SK-N-SH (cell line): ENCODE measurements at regions not wholly inside any gene's neighbourhood (a gene's known extent, or its start where the extent isn't known, plus 50 kb on each side); places are given as distances from the start of the nearest gene placed in this dataset.

Experiments
- CTCF ChIA-PET: fragments of 300-600, 350-600 bp; formaldehyde crosslinking; extraction: SDS; loops from one replicate; lab custom pipeline; 2021; lab: Yijun Ruan, JAX
- POLR2A ChIA-PET: fragments of 350-600 bp; sonication (Branson Sonifier 250); formaldehyde crosslinking; extraction: SDS; loops from one replicate; lab custom pipeline; 2020; ENCODE audit warnings: antibody characterized with exemption, inconsistent platforms; lab: Yijun Ruan, JAX
- DNase-seq: peaks from one replicate; pipeline ENCODE4 v3.0.0; 2012
- H2AFZ ChIP-seq: fragments of 200-600 bp; sonication (generic); 2 replicates; pipeline ENCODE4 v1.8.1; 2016; ENCODE audit warnings: antibody characterized with exemption, mild to moderate bottlenecking, low read depth
- H3F3A ChIP-seq: fragments of 200-600 bp; sonication (generic); replicated peaks from 2 replicates; pipeline ENCODE3; 2016; ENCODE audit warnings: antibody characterized with exemption, mild to moderate bottlenecking; ENCODE audit not compliant: insufficient read depth
- H3K27ac ChIP-seq, 2 experiments: fragments of 200-500 bp in 1 of 2; fragments of 200-600 bp in 1 of 2; sonication (Bioruptor generic) in 1 of 2; sonication (generic), shearing (Covaris generic) in 1 of 2; 2 replicates each; pipeline versions ENCODE4 v1.5.1 to v1.6.1; 2014 to 2016; ENCODE audit warnings: low read depth in 2 of 2, inconsistent platforms in 1 of 2, low read length in 1 of 2, mild to moderate bottlenecking in 1 of 2, mixed read lengths in 1 of 2
- H3K27me3 ChIP-seq: fragments of 200-600 bp; sonication (generic), shearing (Covaris generic); 2 replicates; pipeline ENCODE4 v1.6.1; 2016; ENCODE audit warnings: mixed run types; ENCODE audit not compliant: insufficient read depth
- H3K36me3 ChIP-seq, 2 experiments: fragments of 200-500 bp in 1 of 2; fragments of 200-600 bp in 1 of 2; sonication (Bioruptor generic) in 1 of 2; sonication (generic) in 1 of 2; replicated peaks in 1 of 2; 2 replicates each; pipeline versions ENCODE3 to v1.5.1; 2014 to 2016; ENCODE audit warnings: low read length in 1 of 2, mild to moderate bottlenecking in 1 of 2; ENCODE audit not compliant: insufficient read depth in 2 of 2, control insufficient read depth in 1 of 2
- H3K4me1 ChIP-seq, 2 experiments: fragments of 200-500 bp in 1 of 2; fragments of 200-600 bp in 1 of 2; sonication (Bioruptor generic) in 1 of 2; sonication (generic), shearing (Covaris generic) in 1 of 2; 2 replicates each; pipeline versions ENCODE4 v1.5.1 to v1.6.1; 2014 to 2016; ENCODE audit warnings: low read depth in 1 of 2, low read length in 1 of 2, mixed run types in 1 of 2; ENCODE audit not compliant: insufficient read depth in 2 of 2, control insufficient read depth in 1 of 2
- H3K4me2 ChIP-seq: fragments of 200-600 bp; sonication (generic), shearing (Covaris generic); 2 replicates; pipeline ENCODE4 v1.6.1; 2017; ENCODE audit warnings: mixed run types
- H3K4me3 ChIP-seq, 2 experiments: fragments of 200-500 bp in 1 of 2; fragments of 200-600 bp in 1 of 2; sonication (Bioruptor generic) in 1 of 2; sonication (generic), shearing (Covaris generic) in 1 of 2; 2 replicates each; pipeline versions ENCODE4 v1.5.1 to v1.8.1; 2014 to 2016; ENCODE audit warnings: low read depth in 2 of 2, inconsistent platforms in 1 of 2, low read length in 1 of 2, mild to moderate bottlenecking in 1 of 2, mixed read lengths in 1 of 2, moderate library complexity in 1 of 2
- H3K79me2 ChIP-seq: fragments of 200-600 bp; sonication (generic); 2 replicates; pipeline ENCODE4 v1.8.1; 2017; ENCODE audit warnings: mild to moderate bottlenecking; ENCODE audit not compliant: insufficient read depth
- H3K9ac ChIP-seq: fragments of 200-600 bp; sonication (generic); 2 replicates; pipeline ENCODE4 v1.6.1; 2017; ENCODE audit warnings: mixed run types
- H3K9me2 ChIP-seq: fragments of 200-600 bp; sonication (generic); 2 replicates; pipeline ENCODE4 v1.6.1; 2017; ENCODE audit warnings: mixed run types
- H3K9me3 ChIP-seq: fragments of 200-600 bp; sonication (generic); 2 replicates; pipeline ENCODE4 v1.6.1; 2017; ENCODE audit warnings: mixed run types, mild to moderate bottlenecking, moderate library complexity
- H4K20me1 ChIP-seq: fragments of 200-600 bp; sonication (generic); 2 replicates; pipeline ENCODE4 v1.6.1; 2017; ENCODE audit warnings: mild to moderate bottlenecking, mixed run types; ENCODE audit not compliant: insufficient read depth
- CTCF ChIP-seq: fragments of 200-600 bp; sonication (generic); IDR thresholded peaks from 2 replicates; pipeline ENCODE4 v1.6.1; 2017; ENCODE audit warnings: antibody characterized with exemption, mild to moderate bottlenecking, moderate library complexity
- ELF1 ChIP-seq: IDR thresholded peaks from 2 replicates; pipeline ENCODE4 v1.4.0; 2012
- EP300 ChIP-seq, 2 experiments: IDR thresholded peaks; 2 replicates each; pipeline versions ENCODE4 v1.4.0 to v1.6.1; 2012; ENCODE audit warnings: borderline replicate concordance in 1 of 2, low read depth in 1 of 2, low read length in 1 of 2
- FOSL2 ChIP-seq: IDR thresholded peaks from 2 replicates; pipeline ENCODE4 v1.4.0; 2012; ENCODE audit warnings: low read depth, mild to moderate bottlenecking, moderate library complexity, borderline replicate concordance
- FOXJ3 ChIP-seq: sonication (generic); formaldehyde crosslinking; IDR thresholded peaks from 2 replicates; pipeline ENCODE4 v1.5.1; 2020; ENCODE audit warnings: mild to moderate bottlenecking, missing genetic modification reagents
- IRF3 ChIP-seq: fragments of 150-350 bp; IDR thresholded peaks from 2 replicates; pipeline ENCODE4 v1.6.1; 2016; ENCODE audit warnings: mild to moderate bottlenecking, low read depth, low read length
- MEF2A ChIP-seq: IDR thresholded peaks from 2 replicates; pipeline ENCODE4 v1.4.0; 2012; ENCODE audit warnings: low read depth, borderline replicate concordance
- MXI1 ChIP-seq: IDR thresholded peaks from 2 replicates; pipeline ENCODE4 v1.6.1; 2012; ENCODE audit warnings: mild to moderate bottlenecking, low read depth, low read length, improper control_type of control experiment
- NFIC ChIP-seq: IDR thresholded peaks from 2 replicates; pipeline ENCODE4 v1.4.0; 2012; ENCODE audit warnings: borderline replicate concordance
- NRF1 ChIP-seq: IDR thresholded peaks from 2 replicates; pipeline ENCODE4 v1.6.1; 2012; ENCODE audit warnings: low read depth, mild to moderate bottlenecking, low read length
- POLR2AphosphoS5 ChIP-seq: IDR thresholded peaks from 2 replicates; pipeline ENCODE4 v1.6.1; 2012; ENCODE audit warnings: low read depth, low read length
- RCOR1 ChIP-seq: fragments of 150-350 bp; IDR thresholded peaks from 2 replicates; pipeline ENCODE4 v1.6.1; 2017; ENCODE audit warnings: antibody characterized with exemption, low read length
- RXRA ChIP-seq: IDR thresholded peaks from 2 replicates; pipeline ENCODE4 v1.4.0; 2012; ENCODE audit warnings: low read depth, mild to moderate bottlenecking, borderline replicate concordance
- SIN3A ChIP-seq: IDR thresholded peaks from 2 replicates; pipeline ENCODE4 v1.6.1; 2012; ENCODE audit warnings: low read depth, mild to moderate bottlenecking, low read length, moderate library complexity, borderline replicate concordance
- SMC3 ChIP-seq: IDR thresholded peaks from 2 replicates; pipeline ENCODE4 v1.6.1; 2012; ENCODE audit warnings: low read depth, low read length, improper control_type of control experiment
- TEAD4 ChIP-seq: IDR thresholded peaks from 2 replicates; pipeline ENCODE4 v1.4.0; 2012; ENCODE audit warnings: mild to moderate bottlenecking, borderline replicate concordance; ENCODE audit not compliant: insufficient read depth
- USF1 ChIP-seq: IDR thresholded peaks from 2 replicates; pipeline ENCODE4 v1.4.0; 2012; ENCODE audit warnings: low read depth, borderline replicate concordance
- ZBTB33 ChIP-seq: IDR thresholded peaks from 2 replicates; pipeline ENCODE4 v1.4.0; 2012; ENCODE audit warnings: low read depth, borderline replicate concordance
- WGBS: methylation state at CpG from one replicate; pipeline ENCODE4 v1.1.6; 2017; ENCODE audit warnings: low lambda C conversion rate; 5-methylcytosine and 5-hydroxymethylcytosine counted together
- TF ChIP-seq, protein P1 (sequence below): fragments of 150-350 bp; IDR thresholded peaks from 2 replicates; pipeline ENCODE4 v1.6.1; 2017; ENCODE audit warnings: antibody characterized with exemption, low read length, low read depth, borderline replicate concordance

- H4K20me1 ChIP-seq = no peaks in the 10 kb centered on the region
- WGBS = 83% methylated on average over 1 of the region's 1 CpG
- H3K4me2 ChIP-seq = no peak overlapping the region
- H3K27me3 ChIP-seq = no peaks in the 10 kb centered on the region
- H3K4me1 ChIP-seq = no peaks in the 10 kb centered on the region
- TF ChIP-seq SMC3 (no peak), RXRA (no peak), POLR2AphosphoS5 (no peak), NFIC (no peak), ELF1 (no peak), EP300 (IDR thresholded peaks at IDR 0.05; ENCODE audit: borderline replicate concordance in 1 of 2, low read depth in 1 of 2, low read length in 1 of 2) (no peak), MEF2A (no peak), NRF1 (no peak), FOXJ3 (CRISPR knock-in tag) (no peak), MXI1 (no peak), RCOR1 (no peak), TEAD4 (no peak), FOSL2 (no peak), USF1 (no peak)
- TF ChIP-seq, protein P1, sequence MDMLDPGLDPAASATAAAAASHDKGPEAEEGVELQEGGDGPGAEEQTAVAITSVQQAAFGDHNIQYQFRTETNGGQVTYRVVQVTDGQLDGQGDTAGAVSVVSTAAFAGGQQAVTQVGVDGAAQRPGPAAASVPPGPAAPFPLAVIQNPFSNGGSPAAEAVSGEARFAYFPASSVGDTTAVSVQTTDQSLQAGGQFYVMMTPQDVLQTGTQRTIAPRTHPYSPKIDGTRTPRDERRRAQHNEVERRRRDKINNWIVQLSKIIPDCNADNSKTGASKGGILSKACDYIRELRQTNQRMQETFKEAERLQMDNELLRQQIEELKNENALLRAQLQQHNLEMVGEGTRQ = no peak
- TF ChIP-seq, all 33 proteins: peak for 0
- Histone ChIP-seq H3F3A (no peaks in the 10 kb centered on the region), H2AFZ (no peak overlapping the region), H3K79me2 (no peaks in the 10 kb centered on the region), H3K9me2 (no peaks in the 10 kb centered on the region), H3K9ac (no peak overlapping the region), H3K4me3 (no peak overlapping the region), H3K9me3 (no peaks in the 10 kb centered on the region), H3K27ac (no peak overlapping the region), H3K36me3 (no peaks in the 10 kb centered on the region)
- CTCF ChIA-PET = no interaction called here
- POLR2A ChIA-PET = no interaction called here
- DNase-seq = no peak
Measured at GRCh38 chr21:28126521-28127174, 866.0 kb downstream of the LTN1 start.

- no peak overlapping the region for H3K9ac ChIP-seq
- no peaks in the 10 kb centered on the region for H3K27me3 ChIP-seq
- no peak overlapping the region for H3K27ac ChIP-seq
- no peaks in the 10 kb centered on the region for H3K79me2 ChIP-seq
- H3K9me2 ChIP-seq = no peaks in the 10 kb centered on the region
- H3F3A ChIP-seq = no peaks in the 10 kb centered on the region
- no peaks in the 10 kb centered on the region for H3K4me1 ChIP-seq
- CTCF ChIA-PET = no interaction called here
- no peak overlapping the region for H3K4me3 ChIP-seq
- no peak overlapping the region for H2AFZ ChIP-seq
- H3K36me3 ChIP-seq = no peaks in the 10 kb centered on the region
- DNase-seq = no peak
- WGBS = 82% methylated on average over 2 of the region's 2 CpGs
- no peaks in the 10 kb centered on the region for H4K20me1 ChIP-seq
- TF ChIP-seq MEF2A = no peak
- no peak for TF ChIP-seq SMC3
- TF ChIP-seq CTCF = no peak
- no peak for TF ChIP-seq IRF3
- no peak for TF ChIP-seq ZBTB33
- TF ChIP-seq NFIC = no peak
- no peak for TF ChIP-seq RXRA
- no peak for TF ChIP-seq SIN3A
- no peak for TF ChIP-seq EP300 (IDR thresholded peaks at IDR 0.05; ENCODE audit: borderline replicate concordance in 1 of 2, low read depth in 1 of 2, low read length in 1 of 2)
- H3K4me2 ChIP-seq = no peak overlapping the region
- POLR2A ChIA-PET = no interaction called here
- no peaks in the 10 kb centered on the region for H3K9me3 ChIP-seq
Measured at GRCh38 chr21:28124541-28124940, 868.1 kb downstream of the LTN1 start.
